ENCODE measurements at regions not wholly inside any gene's neighbourhood (a gene's known extent, or its start where the extent isn't known, plus 50 kb on each side); places are given as distances from the start of the nearest gene placed in this dataset.

GRCh38 chrX:25667681-25668080, 470.5 kb upstream of the MAGEB18 start:
- TF ChIP-seq CTCF (IDR thresholded peaks at IDR 0.05) (no peak), POLR2AphosphoS5 (IDR thresholded peaks at IDR 0.05) (no peak)

All from esophagus muscularis mucosa (tissue), 3 donors.